Adipocyte (in vitro differentiated cells): ENCODE measurements at regions not wholly inside any gene's neighbourhood (a gene's known extent, or its start where the extent isn't known, plus 50 kb on each side); places are given as distances from the start of the nearest gene placed in this dataset.
A peak's percentile ranks its signal among the peaks of the same experiment; 100 is the strongest.

ENCODE experiments used
- DNase-seq: peaks from one replicate; pipeline ENCODE4 v3.0.0-alpha.2; 2015; ENCODE audit warnings: low read depth
- H3K27me3 ChIP-seq: replicated peaks from 2 replicates; pipeline ENCODE4 v1.7.0; 2013; ENCODE audit warnings: mild to moderate bottlenecking, low read length, moderate library complexity; ENCODE audit not compliant: control insufficient read depth, insufficient read depth
- H3K36me3 ChIP-seq: 2 replicates; pipeline ENCODE4 v1.7.0; 2013; ENCODE audit warnings: low read length, mild to moderate bottlenecking, moderate library complexity; ENCODE audit not compliant: control insufficient read depth, insufficient read depth, severe bottlenecking
- H3K4me1 ChIP-seq: 2 replicates; pipeline ENCODE4 v1.7.0; 2013; ENCODE audit warnings: mild to moderate bottlenecking, low read length, moderate library complexity; ENCODE audit not compliant: control insufficient read depth, insufficient read depth
- H3K4me3 ChIP-seq: 2 replicates; pipeline ENCODE4 v1.7.0; 2013; ENCODE audit warnings: mild to moderate bottlenecking, low read length, moderate library complexity
- H3K9ac ChIP-seq: 2 replicates; pipeline ENCODE4 v1.7.0; 2013; ENCODE audit warnings: mild to moderate bottlenecking, low read length, moderate library complexity
- H3K9me3 ChIP-seq: 2 replicates; pipeline ENCODE4 v1.7.0; 2013; ENCODE audit warnings: mild to moderate bottlenecking, low read length, moderate library complexity; ENCODE audit not compliant: control insufficient read depth

DNA sequence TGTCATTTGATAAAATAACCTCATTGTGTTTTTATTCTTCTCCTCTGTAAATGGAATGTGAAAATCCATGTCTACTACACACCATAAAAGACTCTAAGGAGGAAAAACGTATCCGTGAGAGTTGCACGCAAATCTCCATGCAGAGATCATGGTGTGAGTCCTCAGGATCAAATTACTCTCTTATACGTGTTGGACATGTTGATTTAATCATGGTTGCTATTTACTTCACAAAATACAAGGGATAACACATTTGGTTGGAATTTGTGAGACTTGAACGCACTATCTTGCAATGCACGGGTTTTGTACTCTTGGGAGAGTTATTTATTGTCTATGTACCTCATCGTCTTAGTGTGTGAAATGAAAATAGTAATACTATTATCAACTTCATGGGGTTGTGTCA lies 128.0 kb upstream of the RASSF8 start:
- Histone ChIP-seq H3K9ac (peak overlapping the region; percentile 57), H3K9me3 (no peaks in the 10 kb centered on the region), H3K4me1 (peaks cover 29% of the 10 kb centered on the region), H3K4me3 (peak overlapping the region; percentile 65), H3K27me3 (no peaks in the 10 kb centered on the region), H3K36me3 (no peaks in the 10 kb centered on the region)
- DNase-seq = peak; percentile 73

DNA sequence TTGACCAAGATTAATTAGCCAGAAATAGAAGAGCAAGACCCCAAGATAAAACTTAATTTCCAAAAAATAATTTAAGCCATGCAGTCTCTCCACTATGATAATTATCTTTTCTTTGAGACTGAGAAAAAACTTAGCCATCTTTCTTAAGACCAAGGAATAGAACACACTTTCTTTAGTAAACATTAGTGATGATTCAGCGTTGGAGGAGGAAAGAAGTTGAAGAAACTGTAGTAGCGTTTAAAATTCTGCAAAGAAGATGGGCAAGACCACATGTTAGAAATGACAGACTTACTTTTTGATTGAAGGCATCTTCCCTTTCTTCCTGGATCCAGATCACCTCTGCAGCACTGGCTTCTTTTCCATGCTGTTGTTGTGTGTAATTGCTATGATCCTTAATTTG lies 124.8 kb upstream of the RASSF8 start:
- Histone ChIP-seq H3K9me3 (peaks cover 2% of the 10 kb centered on the region), H3K4me3 (no peak overlapping the region), H3K9ac (no peak overlapping the region), H3K4me1 (peaks cover 20% of the 10 kb centered on the region), H3K36me3 (no peaks in the 10 kb centered on the region), H3K27me3 (no peaks in the 10 kb centered on the region)
- peak; percentile 26 for DNase-seq

DNA sequence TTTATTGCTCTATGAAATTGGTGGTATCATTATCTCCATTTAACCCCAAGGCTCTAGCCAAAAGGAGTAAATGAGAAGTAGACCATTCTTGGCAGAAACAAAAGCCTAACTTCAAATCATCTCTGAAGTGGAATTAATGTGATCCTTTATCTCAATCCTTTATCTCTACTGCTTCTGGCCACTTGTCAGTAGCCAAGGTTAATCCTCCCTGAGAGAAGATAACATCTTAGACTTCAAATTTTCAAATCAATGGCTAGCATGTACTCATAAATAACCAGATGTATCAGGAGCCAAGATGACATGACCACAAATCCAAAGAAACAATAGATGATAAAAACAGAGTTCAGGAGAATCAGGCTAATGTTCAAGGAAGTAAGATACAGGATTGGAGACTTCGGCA lies 123.1 kb upstream of the RASSF8 start:
- Histone ChIP-seq H3K4me1 (peaks cover 9% of the 10 kb centered on the region), H3K4me3 (no peak overlapping the region), H3K9ac (no peak overlapping the region), H3K9me3 (peaks cover 2% of the 10 kb centered on the region), H3K27me3 (no peaks in the 10 kb centered on the region), H3K36me3 (no peaks in the 10 kb centered on the region)
- no peak for DNase-seq

DNA sequence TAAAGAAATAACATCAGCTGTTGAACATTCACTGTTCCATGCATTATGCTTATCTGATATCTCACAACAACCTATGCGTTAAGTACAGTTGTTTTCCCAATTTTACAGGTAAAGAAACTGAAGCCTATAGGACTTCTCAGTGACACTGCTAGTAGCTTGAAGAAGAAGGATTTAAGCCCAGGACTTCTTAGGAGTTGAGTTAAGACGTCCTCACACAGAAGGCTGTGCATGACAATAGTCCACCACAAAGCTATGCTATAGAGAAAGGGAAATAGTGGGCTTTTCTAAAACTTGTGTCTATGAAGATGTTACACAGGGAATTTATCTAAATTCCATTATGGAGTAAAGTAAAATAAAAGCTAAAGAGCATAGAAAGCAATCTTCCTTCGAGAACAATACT lies 120.5 kb upstream of the RASSF8 start:
- Histone ChIP-seq H3K27me3 (no peaks in the 10 kb centered on the region), H3K9me3 (peaks cover 2% of the 10 kb centered on the region), H3K4me1 (peaks cover 3% of the 10 kb centered on the region), H3K9ac (no peak overlapping the region), H3K4me3 (no peak overlapping the region), H3K36me3 (no peaks in the 10 kb centered on the region)
- DNase-seq = no peak

DNA sequence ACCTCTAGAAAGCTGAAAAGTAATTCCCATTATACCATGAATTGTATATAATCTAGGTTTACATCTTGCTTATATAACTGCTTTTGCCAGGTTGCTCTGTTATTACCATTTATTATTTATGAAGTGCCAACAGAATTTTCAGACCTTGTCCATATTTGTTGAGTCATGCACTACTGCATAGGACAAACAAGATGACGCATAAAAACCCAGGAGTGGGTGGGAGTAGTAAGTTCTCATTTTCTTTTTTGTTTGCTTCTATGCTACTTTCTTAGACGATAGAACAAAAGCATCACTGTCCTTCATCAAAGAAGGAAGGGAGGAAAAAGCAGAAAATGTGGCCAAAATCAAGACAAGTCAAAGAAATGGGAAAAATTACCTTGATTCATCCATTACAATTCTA lies 119.0 kb upstream of the RASSF8 start:
- H3K9ac ChIP-seq = no peak overlapping the region
- no peaks in the 10 kb centered on the region for H3K36me3 ChIP-seq
- H3K9me3 ChIP-seq = peaks cover 2% of the 10 kb centered on the region
- DNase-seq = no peak
- no peak overlapping the region for H3K4me3 ChIP-seq
- no peaks in the 10 kb centered on the region for H3K27me3 ChIP-seq
- peaks cover 3% of the 10 kb centered on the region for H3K4me1 ChIP-seq

- Histone ChIP-seq H3K36me3 (no peaks in the 10 kb centered on the region), H3K27me3 (no peaks in the 10 kb centered on the region), H3K9me3 (peaks cover 2% of the 10 kb centered on the region), H3K4me3 (no peak overlapping the region), H3K4me1 (peaks cover 3% of the 10 kb centered on the region), H3K9ac (no peak overlapping the region)
- DNase-seq = peak; percentile 73
Measured at GRCh38 chr12:25840678-25841465, 117.6 kb upstream of the RASSF8 start.

GRCh38 chr12:25842254-25842653 lies 116.2 kb upstream of the RASSF8 start:
- H3K9me3 ChIP-seq = no peaks in the 10 kb centered on the region
- H3K36me3 ChIP-seq = no peaks in the 10 kb centered on the region
- no peak for DNase-seq
- no peaks in the 10 kb centered on the region for H3K27me3 ChIP-seq
- no peak overlapping the region for H3K9ac ChIP-seq
- H3K4me3 ChIP-seq = no peak overlapping the region
- H3K4me1 ChIP-seq = peaks cover 3% of the 10 kb centered on the region

DNA sequence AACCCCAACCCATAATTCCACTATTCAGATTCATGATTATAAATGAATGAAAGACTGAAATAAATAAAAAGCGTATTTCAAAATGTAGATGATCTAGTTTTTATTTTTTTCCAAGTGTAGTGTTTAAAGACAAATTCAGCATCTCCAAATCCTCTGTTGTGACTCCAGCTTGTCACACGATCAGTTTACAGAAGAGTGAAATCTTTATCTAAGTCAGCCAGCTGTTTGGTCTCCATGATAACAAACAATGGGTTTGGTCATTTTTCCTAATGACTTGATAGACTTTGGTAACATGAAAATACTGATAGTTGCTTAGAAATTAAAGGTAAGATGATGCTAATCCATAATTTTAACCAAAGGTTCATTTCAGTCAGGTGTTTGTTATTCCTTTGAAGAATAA lies 114.5 kb upstream of the RASSF8 start:
- Histone ChIP-seq H3K4me3 (no peak overlapping the region), H3K36me3 (no peaks in the 10 kb centered on the region), H3K27me3 (no peaks in the 10 kb centered on the region), H3K4me1 (peaks cover 3% of the 10 kb centered on the region), H3K9ac (no peak overlapping the region), H3K9me3 (no peaks in the 10 kb centered on the region)
- DNase-seq = no peak

GRCh38 chr12:25845415-25845814 lies 113.1 kb upstream of the RASSF8 start:
- no peak overlapping the region for H3K9ac ChIP-seq
- H3K36me3 ChIP-seq = no peaks in the 10 kb centered on the region
- no peaks in the 10 kb centered on the region for H3K27me3 ChIP-seq
- no peaks in the 10 kb centered on the region for H3K4me1 ChIP-seq
- DNase-seq = no peak
- H3K4me3 ChIP-seq = no peak overlapping the region
- H3K9me3 ChIP-seq = no peaks in the 10 kb centered on the region

- peak; percentile 70 for DNase-seq
- Histone ChIP-seq H3K4me3 (no peak overlapping the region), H3K9ac (no peak overlapping the region), H3K4me1 (peaks cover 5% of the 10 kb centered on the region), H3K36me3 (no peaks in the 10 kb centered on the region), H3K9me3 (no peaks in the 10 kb centered on the region), H3K27me3 (no peaks in the 10 kb centered on the region)
Measured at GRCh38 chr12:25852792-25853191, 105.7 kb upstream of the RASSF8 start.

- peaks cover 5% of the 10 kb centered on the region for H3K4me1 ChIP-seq
- no peaks in the 10 kb centered on the region for H3K9me3 ChIP-seq
- no peak for DNase-seq
- H3K4me3 ChIP-seq = no peak overlapping the region
- H3K9ac ChIP-seq = no peak overlapping the region
- no peaks in the 10 kb centered on the region for H3K36me3 ChIP-seq
- H3K27me3 ChIP-seq = no peaks in the 10 kb centered on the region
Measured at GRCh38 chr12:25853316-25854095, 105.0 kb upstream of the RASSF8 start.
